ENCODE measurements at regions not wholly inside any gene's neighbourhood (a gene's known extent, or its start where the extent isn't known, plus 50 kb on each side); places are given as distances from the start of the nearest gene placed in this dataset.

- DNase-seq, result no peak
These were observed 90.8 kb downstream of the TMEM30B start for GRCh38 chr14:61190341-61190740.

- no peak for DNase-seq
These were observed 91.9 kb downstream of the TMEM30B start for GRCh38 chr14:61188978-61189808.

GRCh38 chr14:61188196-61188595 is 92.9 kb downstream of the TMEM30B start:
- no peak for DNase-seq

- DNase-seq, result no peak
These were observed 93.8 kb downstream of the TMEM30B start for GRCh38 chr14:61187196-61187905.

- no peak for DNase-seq
These were observed 94.6 kb downstream of the TMEM30B start for GRCh38 chr14:61186341-61187195.

GRCh38 chr14:61185534-61185933 is 95.6 kb downstream of the TMEM30B start:
- DNase-seq, result no peak

- no peak for DNase-seq
These were observed 97.0 kb downstream of the TMEM30B start for GRCh38 chr14:61184112-61184511.

- no peak for DNase-seq
These were observed 97.8 kb downstream of the TMEM30B start for GRCh38 chr14:61183196-61183885.

- DNase-seq, result no peak
These were observed 101.2 kb downstream of the TMEM30B start for GRCh38 chr14:61179796-61180398.

GRCh38 chr14:61179061-61179690 is 102.0 kb downstream of the TMEM30B start:
- no peak for DNase-seq

- DNase-seq, result no peak
These were observed 102.7 kb downstream of the TMEM30B start for GRCh38 chr14:61178226-61179060.

GRCh38 chr14:61177279-61178225 is 103.6 kb downstream of the TMEM30B start:
- DNase-seq, result no peak

- no peak for DNase-seq
These were observed 104.5 kb downstream of the TMEM30B start for GRCh38 chr14:61176686-61177085.

- DNase-seq, result no peak
These were observed 106.2 kb downstream of the TMEM30B start for GRCh38 chr14:61174987-61175386.

- no peak for DNase-seq
These were observed 106.7 kb downstream of the TMEM30B start for GRCh38 chr14:61174441-61174891.

- no peak for DNase-seq
These were observed 109.4 kb downstream of the TMEM30B start for GRCh38 chr14:61171727-61172126.

- no peak for DNase-seq
These were observed 113.0 kb downstream of the TMEM30B start for GRCh38 chr14:61168141-61168540.

GRCh38 chr14:61167642-61168041 is 113.5 kb downstream of the TMEM30B start:
- DNase-seq, result no peak

- DNase-seq, result no peak
These were observed 120.3 kb downstream of the TMEM30B start for GRCh38 chr14:61160798-61161197.

GRCh38 chr14:61154641-61155040 is 126.5 kb downstream of the TMEM30B start:
- no peak for DNase-seq
